IMR-90 (cell line): ENCODE measurements at regions not wholly inside any gene's neighbourhood (a gene's known extent, or its start where the extent isn't known, plus 50 kb on each side); places are given as distances from the start of the nearest gene placed in this dataset.

Experiments used
- MXI1 ChIP-seq: IDR thresholded peaks from 2 replicates; pipeline ENCODE4 v1.6.1; 2012; ENCODE audit warnings: low read depth, mild to moderate bottlenecking, low read length, moderate library complexity, borderline replicate concordance
- NFE2L2 ChIP-seq: fragments of 150-350 bp; IDR thresholded peaks from 2 replicates; pipeline ENCODE4 v1.6.1; 2016; ENCODE audit warnings: low read depth, mild to moderate bottlenecking, low read length
- POLR2A ChIP-seq: IDR thresholded peaks from 2 replicates; pipeline ENCODE4 v1.6.1; 2012; ENCODE audit warnings: mild to moderate bottlenecking, low read depth, low read length
- RFX5 ChIP-seq: IDR thresholded peaks from 2 replicates; pipeline ENCODE4 v1.8.0; 2012; ENCODE audit warnings: low read depth, mild to moderate bottlenecking, low read length, moderate library complexity
- SMC3 ChIP-seq: fragments of 150-350 bp; IDR thresholded peaks from 2 replicates; pipeline ENCODE4 v1.6.1; 2016; ENCODE audit warnings: low read depth, mild to moderate bottlenecking, antibody characterized with exemption, low read length, moderate library complexity
- TF ChIP-seq, protein P1 (sequence below): conservative IDR thresholded peaks from 2 replicates; pipeline ENCODE4 v1.5.1; 2012; ENCODE audit warnings: mild to moderate bottlenecking, low read depth, low read length, improper control_type of control experiment
- TF ChIP-seq, protein P2 (sequence below): fragments of 150-350 bp; IDR thresholded peaks from 2 replicates; pipeline ENCODE4 v1.6.1; 2017; ENCODE audit warnings: mild to moderate bottlenecking, antibody characterized with exemption, low read length, low read depth

DNA sequence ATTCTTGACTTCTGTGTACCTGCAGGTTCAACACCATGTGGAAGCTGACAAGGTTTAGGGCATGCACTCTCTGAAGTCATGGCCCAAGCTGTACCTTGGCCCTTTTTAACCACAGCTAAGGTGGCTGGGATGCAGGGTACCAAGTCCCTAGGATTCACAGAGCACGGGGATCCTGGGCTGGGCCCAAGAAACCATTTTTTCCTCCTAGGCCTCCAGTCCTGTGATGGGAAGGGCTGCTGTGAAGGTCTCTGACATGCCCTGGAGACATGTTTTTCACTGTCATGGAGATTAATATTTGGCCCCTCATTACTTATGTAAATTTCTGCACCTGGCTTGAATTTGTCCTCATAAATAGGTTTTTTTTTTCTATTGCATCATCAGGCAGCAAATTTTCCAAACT, 937.5 kb upstream of the ROBO1 start:
- TF ChIP-seq MXI1 = no peak
- TF ChIP-seq, protein P1, sequence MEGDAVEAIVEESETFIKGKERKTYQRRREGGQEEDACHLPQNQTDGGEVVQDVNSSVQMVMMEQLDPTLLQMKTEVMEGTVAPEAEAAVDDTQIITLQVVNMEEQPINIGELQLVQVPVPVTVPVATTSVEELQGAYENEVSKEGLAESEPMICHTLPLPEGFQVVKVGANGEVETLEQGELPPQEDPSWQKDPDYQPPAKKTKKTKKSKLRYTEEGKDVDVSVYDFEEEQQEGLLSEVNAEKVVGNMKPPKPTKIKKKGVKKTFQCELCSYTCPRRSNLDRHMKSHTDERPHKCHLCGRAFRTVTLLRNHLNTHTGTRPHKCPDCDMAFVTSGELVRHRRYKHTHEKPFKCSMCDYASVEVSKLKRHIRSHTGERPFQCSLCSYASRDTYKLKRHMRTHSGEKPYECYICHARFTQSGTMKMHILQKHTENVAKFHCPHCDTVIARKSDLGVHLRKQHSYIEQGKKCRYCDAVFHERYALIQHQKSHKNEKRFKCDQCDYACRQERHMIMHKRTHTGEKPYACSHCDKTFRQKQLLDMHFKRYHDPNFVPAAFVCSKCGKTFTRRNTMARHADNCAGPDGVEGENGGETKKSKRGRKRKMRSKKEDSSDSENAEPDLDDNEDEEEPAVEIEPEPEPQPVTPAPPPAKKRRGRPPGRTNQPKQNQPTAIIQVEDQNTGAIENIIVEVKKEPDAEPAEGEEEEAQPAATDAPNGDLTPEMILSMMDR = no peak
- TF ChIP-seq SMC3 = no peak
- TF ChIP-seq POLR2A = no peak
- TF ChIP-seq RFX5 = no peak
- no peak for TF ChIP-seq NFE2L2
- TF ChIP-seq, protein P2, sequence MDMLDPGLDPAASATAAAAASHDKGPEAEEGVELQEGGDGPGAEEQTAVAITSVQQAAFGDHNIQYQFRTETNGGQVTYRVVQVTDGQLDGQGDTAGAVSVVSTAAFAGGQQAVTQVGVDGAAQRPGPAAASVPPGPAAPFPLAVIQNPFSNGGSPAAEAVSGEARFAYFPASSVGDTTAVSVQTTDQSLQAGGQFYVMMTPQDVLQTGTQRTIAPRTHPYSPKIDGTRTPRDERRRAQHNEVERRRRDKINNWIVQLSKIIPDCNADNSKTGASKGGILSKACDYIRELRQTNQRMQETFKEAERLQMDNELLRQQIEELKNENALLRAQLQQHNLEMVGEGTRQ = no peak
